OCI-LY3 (cell line): ENCODE measurements at regions not wholly inside any gene's neighbourhood (a gene's known extent, or its start where the extent isn't known, plus 50 kb on each side); places are given as distances from the start of the nearest gene placed in this dataset.

Source experiments
- H2AFZ ChIP-seq: fragments of 200-600, 300-600 bp; shearing (Covaris generic); 2 replicates; pipeline ENCODE4 v1.6.0; 2014; ENCODE audit warnings: antibody characterized with exemption, low read depth, low read length
- H3K27ac ChIP-seq: fragments of 200-600, 300-600 bp; sonication (generic); 2 replicates; pipeline ENCODE4 v1.5.1; 2014; ENCODE audit warnings: mild to moderate bottlenecking, low read length, moderate library complexity, mixed read lengths
- H3K27me3 ChIP-seq: fragments of 200-600, 300-600 bp; sonication (generic); 2 replicates; pipeline ENCODE4 v1.6.1; 2014; ENCODE audit warnings: low read depth, low read length, mixed read lengths
- H3K36me3 ChIP-seq: fragments of 200-600, 300-600 bp; sonication (generic); replicated peaks from 2 replicates; pipeline ENCODE3; 2014; ENCODE audit warnings: low read depth, low read length, mixed read lengths
- H3K4me1 ChIP-seq: fragments of 300-600, 200-600 bp; sonication (generic); 2 replicates; pipeline ENCODE4 v1.6.1; 2014; ENCODE audit warnings: low read length, mixed read lengths
- H3K4me2 ChIP-seq: fragments of 200-600, 300-600 bp; sonication (generic); 2 replicates; pipeline ENCODE4 v1.6.1; 2014; ENCODE audit warnings: low read length, mixed read lengths
- H3K4me3 ChIP-seq: fragments of 300-600, 200-600 bp; sonication (generic); 2 replicates; pipeline ENCODE4 v1.5.1; 2014; ENCODE audit warnings: antibody characterized with exemption, mild to moderate bottlenecking, low read length, moderate library complexity
- H3K79me2 ChIP-seq: fragments of 300-600, 200-600 bp; shearing (Covaris generic); 2 replicates; pipeline ENCODE4 v1.6.1; 2014; ENCODE audit warnings: mild to moderate bottlenecking, low read length, mixed read lengths
- H3K9ac ChIP-seq: fragments of 300-600, 200-600 bp; shearing (Covaris generic); 2 replicates; pipeline ENCODE4 v1.6.0; 2014; ENCODE audit warnings: mild to moderate bottlenecking, low read length, moderate library complexity
- H3K9me3 ChIP-seq: fragments of 200-600, 300-600 bp; shearing (Covaris generic); 2 replicates; pipeline ENCODE4 v1.6.1; 2014; ENCODE audit warnings: low read length, mixed read lengths; ENCODE audit not compliant: insufficient read depth
- H4K20me1 ChIP-seq: fragments of 200-600, 300-600 bp; sonication (generic); 2 replicates; pipeline ENCODE4 v1.6.1; 2016; ENCODE audit warnings: low read length, mixed read lengths; ENCODE audit not compliant: insufficient read depth
- EZH2phosphoT487 ChIP-seq: fragments of 200-600 bp; shearing (Covaris generic); IDR thresholded peaks from 2 replicates; pipeline ENCODE4 v1.6.1; 2018; ENCODE audit warnings: antibody characterized with exemption, mixed run types, low read depth
- TF ChIP-seq, protein P1 (sequence below): fragments of 200-600, 300-600 bp; sonication (generic); IDR thresholded peaks from 2 replicates; pipeline ENCODE4 v1.5.1; 2014; ENCODE audit warnings: antibody characterized with exemption, low read length, low read depth

DNA sequence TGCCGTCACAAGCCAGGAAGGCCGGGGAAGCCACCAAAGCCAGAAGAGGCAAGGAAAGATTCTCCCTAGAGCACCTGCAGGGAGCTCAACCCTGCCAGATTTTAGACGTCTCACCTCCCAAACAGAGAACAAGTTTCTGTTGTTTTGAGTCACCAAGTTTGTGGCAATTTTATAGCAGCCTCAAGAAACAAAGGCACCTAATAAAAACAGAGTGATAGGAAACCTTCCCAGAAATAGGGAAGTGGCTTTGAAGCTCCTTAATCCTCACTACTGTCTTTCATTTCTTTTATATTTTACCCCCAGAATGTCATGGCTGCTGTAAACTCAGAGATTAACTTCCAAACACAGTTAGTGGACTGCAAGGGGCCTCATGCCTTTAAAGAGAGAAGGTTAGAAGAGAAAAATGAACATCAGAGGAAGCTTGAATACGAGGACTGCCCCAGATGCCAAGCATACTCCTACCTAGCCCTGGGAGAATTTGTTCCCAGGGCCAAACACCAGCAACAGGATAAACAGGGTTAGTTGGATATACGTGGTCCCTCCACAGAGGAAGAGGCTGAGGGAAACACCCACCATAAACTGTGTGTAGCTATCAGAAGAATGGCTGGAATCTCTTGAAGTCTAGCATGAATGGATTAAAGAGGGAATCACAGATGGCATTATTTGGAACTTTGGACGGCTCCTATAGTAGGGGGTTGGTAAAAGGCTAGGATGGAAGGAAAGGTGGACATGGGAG is 148.3 kb downstream of the KCNA5 start:
- Histone ChIP-seq H3K79me2 (no peaks in the 10 kb centered on the region), H3K36me3 (no peaks in the 10 kb centered on the region)
- TF ChIP-seq, protein P1, sequence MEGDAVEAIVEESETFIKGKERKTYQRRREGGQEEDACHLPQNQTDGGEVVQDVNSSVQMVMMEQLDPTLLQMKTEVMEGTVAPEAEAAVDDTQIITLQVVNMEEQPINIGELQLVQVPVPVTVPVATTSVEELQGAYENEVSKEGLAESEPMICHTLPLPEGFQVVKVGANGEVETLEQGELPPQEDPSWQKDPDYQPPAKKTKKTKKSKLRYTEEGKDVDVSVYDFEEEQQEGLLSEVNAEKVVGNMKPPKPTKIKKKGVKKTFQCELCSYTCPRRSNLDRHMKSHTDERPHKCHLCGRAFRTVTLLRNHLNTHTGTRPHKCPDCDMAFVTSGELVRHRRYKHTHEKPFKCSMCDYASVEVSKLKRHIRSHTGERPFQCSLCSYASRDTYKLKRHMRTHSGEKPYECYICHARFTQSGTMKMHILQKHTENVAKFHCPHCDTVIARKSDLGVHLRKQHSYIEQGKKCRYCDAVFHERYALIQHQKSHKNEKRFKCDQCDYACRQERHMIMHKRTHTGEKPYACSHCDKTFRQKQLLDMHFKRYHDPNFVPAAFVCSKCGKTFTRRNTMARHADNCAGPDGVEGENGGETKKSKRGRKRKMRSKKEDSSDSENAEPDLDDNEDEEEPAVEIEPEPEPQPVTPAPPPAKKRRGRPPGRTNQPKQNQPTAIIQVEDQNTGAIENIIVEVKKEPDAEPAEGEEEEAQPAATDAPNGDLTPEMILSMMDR, result no peak
- no peak for TF ChIP-seq EZH2phosphoT487

DNA sequence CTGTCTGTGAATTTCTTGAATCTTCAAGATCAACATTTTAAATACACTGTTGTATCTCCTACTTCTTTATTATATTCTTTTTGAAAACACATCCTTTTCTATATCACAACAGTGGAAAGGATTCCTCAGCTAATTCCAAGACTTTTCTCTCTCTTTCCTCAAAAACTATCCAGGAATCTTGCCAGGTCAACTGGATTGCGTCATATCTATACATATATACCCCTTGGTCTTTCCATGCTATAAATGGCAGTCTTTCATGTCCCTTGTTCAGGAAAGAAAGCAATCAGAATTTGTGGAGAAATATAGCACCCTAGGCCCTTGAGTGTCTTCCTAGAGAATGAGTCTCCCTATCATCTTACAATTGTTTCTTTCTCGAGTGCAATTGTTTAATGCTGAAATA is 149.0 kb downstream of the KCNA5 start:
- Histone ChIP-seq H3K27ac (no peak overlapping the region), H3K79me2 (no peaks in the 10 kb centered on the region), H4K20me1 (no peaks in the 10 kb centered on the region)

More for the DNA sequence above, 148.3 kb downstream of the KCNA5 start:
- Histone ChIP-seq H2AFZ (no peak overlapping the region), H3K9me3 (no peaks in the 10 kb centered on the region), H3K4me1 (no peaks in the 10 kb centered on the region), H3K4me2 (no peak overlapping the region), H3K27me3 (peaks cover 34% of the 10 kb centered on the region), H3K4me3 (no peak overlapping the region), H3K9ac (no peak overlapping the region), H4K20me1 (no peaks in the 10 kb centered on the region), H3K27ac (no peak overlapping the region)

DNA sequence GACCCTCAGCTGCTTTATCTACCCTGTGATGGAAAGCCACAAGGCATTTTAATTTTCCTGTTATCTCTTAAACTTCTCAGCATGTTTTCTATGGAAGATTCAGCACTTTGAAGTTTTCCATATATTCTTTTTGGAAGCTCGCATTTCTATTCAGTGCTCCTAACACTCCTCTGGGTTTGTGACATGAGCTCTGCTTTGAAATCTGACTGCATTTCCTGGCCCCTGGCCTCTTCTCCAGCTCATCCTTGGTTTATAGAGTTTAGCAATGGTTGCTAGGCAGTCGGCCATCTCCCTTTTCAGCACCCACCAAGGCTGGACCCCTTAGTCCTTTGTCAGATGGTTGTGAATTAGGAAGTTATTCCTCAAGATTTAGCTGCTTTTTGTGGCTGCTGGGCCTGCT is 150.6 kb downstream of the KCNA5 start:
- H3K9ac ChIP-seq, result no peak overlapping the region
- no peak overlapping the region for H2AFZ ChIP-seq
- H3K4me2 ChIP-seq, result no peak overlapping the region
- no peak overlapping the region for H3K27ac ChIP-seq
- H3K4me1 ChIP-seq, result no peaks in the 10 kb centered on the region
- no peak overlapping the region for H3K4me3 ChIP-seq
- TF ChIP-seq, protein P1, result no peak
- no peak for TF ChIP-seq EZH2phosphoT487
- H3K27me3 ChIP-seq, result peaks cover 47% of the 10 kb centered on the region
- H4K20me1 ChIP-seq, result no peaks in the 10 kb centered on the region
- no peaks in the 10 kb centered on the region for H3K36me3 ChIP-seq
- H3K79me2 ChIP-seq, result no peaks in the 10 kb centered on the region
- no peaks in the 10 kb centered on the region for H3K9me3 ChIP-seq

More for the DNA sequence above, 149.0 kb downstream of the KCNA5 start:
- TF ChIP-seq, protein P1, result no peak
- TF ChIP-seq EZH2phosphoT487, result no peak
- H2AFZ ChIP-seq, result no peak overlapping the region
- H3K27me3 ChIP-seq, result peaks cover 33% of the 10 kb centered on the region
- H3K4me2 ChIP-seq, result no peak overlapping the region
- H3K9ac ChIP-seq, result no peak overlapping the region
- no peak overlapping the region for H3K4me3 ChIP-seq
- no peaks in the 10 kb centered on the region for H3K4me1 ChIP-seq
- no peaks in the 10 kb centered on the region for H3K36me3 ChIP-seq
- H3K9me3 ChIP-seq, result no peaks in the 10 kb centered on the region

DNA sequence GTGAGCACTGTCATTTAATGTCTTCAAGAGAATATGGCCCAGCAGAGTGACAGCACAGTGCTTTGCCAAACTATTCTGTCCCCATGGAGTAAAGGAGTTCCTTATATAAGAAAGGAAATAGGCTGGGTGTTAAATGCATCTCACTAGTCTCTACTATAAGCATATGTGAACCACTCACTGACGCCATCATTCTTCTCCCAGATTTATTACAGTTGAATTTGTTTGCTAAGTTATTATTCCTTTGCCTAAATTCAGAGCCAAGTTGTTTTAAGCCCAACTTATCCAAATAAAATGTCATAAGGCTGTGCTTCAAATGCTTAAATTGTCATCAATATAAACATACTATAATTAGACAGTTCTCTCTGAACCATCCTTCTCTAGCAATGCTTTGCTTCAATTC is 151.6 kb downstream of the KCNA5 start:
- Histone ChIP-seq H3K4me2 (no peak overlapping the region), H2AFZ (no peak overlapping the region), H3K4me3 (no peak overlapping the region), H3K9ac (no peak overlapping the region), H3K36me3 (no peaks in the 10 kb centered on the region), H3K9me3 (no peaks in the 10 kb centered on the region), H3K27me3 (peaks cover 51% of the 10 kb centered on the region), H3K27ac (no peak overlapping the region), H3K4me1 (no peaks in the 10 kb centered on the region), H4K20me1 (no peaks in the 10 kb centered on the region), H3K79me2 (no peaks in the 10 kb centered on the region)
- no peak for TF ChIP-seq EZH2phosphoT487
- TF ChIP-seq, protein P1, result no peak
